ENCODE measurements at regions not wholly inside any gene's neighbourhood (a gene's known extent, or its start where the extent isn't known, plus 50 kb on each side); places are given as distances from the start of the nearest gene placed in this dataset.

DNA sequence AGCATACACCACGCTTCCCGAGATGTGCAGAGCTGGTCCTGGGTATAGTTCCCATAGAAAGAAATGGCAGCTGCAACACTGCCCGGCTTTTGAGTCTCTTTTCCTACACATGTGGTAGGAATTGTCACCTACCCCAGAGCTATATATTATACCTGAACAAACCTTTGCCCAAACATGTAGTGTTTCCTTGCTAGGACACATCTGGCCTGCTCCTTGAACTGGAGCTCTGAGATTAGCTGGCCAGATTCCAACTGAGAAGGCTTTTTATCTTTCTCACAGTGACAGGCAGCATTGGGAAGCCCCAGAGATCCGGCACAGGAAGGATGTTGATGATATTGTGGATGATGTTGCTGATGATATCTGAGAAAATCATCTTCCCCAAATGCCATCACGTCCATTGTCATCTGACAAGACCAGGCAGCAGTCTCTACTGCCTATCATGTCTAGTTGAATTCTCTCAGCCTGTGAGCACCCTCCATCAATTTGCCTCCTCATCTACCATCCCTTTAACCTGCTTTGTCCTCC, 115.0 kb upstream of the SMYD2 start:
- Mint-ChIP-seq H3K4me1 (no peaks in the 10 kb centered on the region), H3K36me3 (no peaks in the 10 kb centered on the region), H3K9me3 (no peaks in the 10 kb centered on the region), H3K4me3 (no peak overlapping the region), H3K27ac (no peak overlapping the region), H3K27me3 (peaks cover 6% of the 10 kb centered on the region)
- DNase-seq, result no peak

DNA sequence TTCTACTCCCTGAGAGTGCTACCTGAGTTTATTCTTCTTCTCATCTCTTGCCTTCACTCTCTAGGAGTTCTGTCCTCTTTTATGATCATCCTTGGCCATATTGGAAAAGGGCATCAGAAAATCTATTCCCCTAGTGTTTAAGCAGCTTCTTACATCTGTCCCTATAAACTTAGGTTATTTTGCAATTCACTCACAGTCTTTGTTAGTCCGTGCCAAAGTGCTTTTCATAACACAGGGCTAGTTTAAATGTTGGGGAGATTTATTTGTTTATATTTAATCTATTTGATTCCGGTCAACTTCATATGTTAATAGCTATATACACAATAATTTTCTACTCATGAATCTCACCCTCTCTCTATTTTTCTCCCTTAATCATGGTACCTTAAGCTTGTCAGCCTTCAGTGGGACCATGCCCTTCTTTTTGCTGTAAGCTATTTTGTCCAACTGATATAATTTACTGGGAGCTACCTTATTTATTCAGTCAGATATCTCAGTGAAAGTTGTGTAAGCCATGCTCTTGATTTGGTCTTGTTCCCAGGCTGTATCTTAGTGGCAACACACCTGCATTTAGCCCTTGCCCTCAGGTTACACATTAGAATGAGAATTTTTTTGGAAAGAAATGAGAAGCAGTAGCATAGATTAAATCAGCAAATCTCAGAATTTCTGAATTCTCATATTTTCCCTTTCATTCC, 106.3 kb upstream of the SMYD2 start:
- Mint-ChIP-seq H3K36me3 (no peaks in the 10 kb centered on the region), H3K4me1 (no peaks in the 10 kb centered on the region), H3K4me3 (no peak overlapping the region), H3K27ac (no peak overlapping the region), H3K27me3 (peaks cover 25% of the 10 kb centered on the region), H3K9me3 (no peaks in the 10 kb centered on the region)
- no peak for DNase-seq

DNA sequence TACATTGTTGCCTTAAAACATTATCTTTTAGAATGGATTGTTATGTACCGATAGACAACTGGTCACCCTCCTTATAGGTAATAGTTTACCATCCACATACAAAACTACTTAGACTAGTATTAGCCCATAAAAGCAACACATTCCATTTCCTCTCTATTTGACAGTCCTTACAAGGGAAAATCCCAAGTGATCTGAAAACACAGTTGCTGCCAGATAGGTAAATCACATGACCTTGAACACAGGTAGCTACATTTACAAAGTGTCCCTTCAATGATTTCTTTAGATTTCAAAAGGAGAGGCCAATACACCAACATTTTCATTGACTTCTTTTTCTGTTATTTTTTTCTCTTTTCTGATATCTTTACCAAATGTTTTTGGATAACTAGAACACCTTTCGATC, 102.9 kb upstream of the SMYD2 start:
- peaks cover 46% of the 10 kb centered on the region for H3K27me3 Mint-ChIP-seq
- no peaks in the 10 kb centered on the region for H3K36me3 Mint-ChIP-seq
- H3K4me3 Mint-ChIP-seq, result no peak overlapping the region
- DNase-seq, result no peak
- H3K9me3 Mint-ChIP-seq, result peaks cover 5% of the 10 kb centered on the region
- no peak overlapping the region for H3K27ac Mint-ChIP-seq
- no peaks in the 10 kb centered on the region for H3K4me1 Mint-ChIP-seq

DNA sequence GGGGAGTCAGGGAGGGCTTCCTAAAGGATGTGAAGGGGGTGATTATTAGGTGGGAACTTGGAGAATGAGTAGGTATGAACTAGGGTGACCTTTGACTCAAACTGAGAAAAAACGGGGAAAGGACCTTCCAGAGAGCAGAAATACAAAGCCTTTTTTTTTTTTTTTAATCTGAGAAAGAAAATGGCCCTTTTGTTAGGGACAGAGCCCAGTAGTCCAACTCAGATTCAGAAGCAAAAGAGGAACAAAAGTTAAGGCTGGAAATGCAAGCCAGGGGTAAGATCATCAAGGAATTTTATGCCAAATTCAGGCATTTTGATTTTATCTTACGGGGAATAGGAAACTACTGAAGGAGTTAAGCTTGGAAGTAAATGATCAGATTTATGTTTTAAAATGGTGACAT, 96.0 kb upstream of the SMYD2 start:
- DNase-seq, result no peak
- H3K4me1 Mint-ChIP-seq, result peaks cover 9% of the 10 kb centered on the region
- no peak overlapping the region for H3K27ac Mint-ChIP-seq
- no peak overlapping the region for H3K4me3 Mint-ChIP-seq
- peaks cover 5% of the 10 kb centered on the region for H3K9me3 Mint-ChIP-seq
- peaks cover 74% of the 10 kb centered on the region for H3K27me3 Mint-ChIP-seq
- no peaks in the 10 kb centered on the region for H3K36me3 Mint-ChIP-seq

DNA sequence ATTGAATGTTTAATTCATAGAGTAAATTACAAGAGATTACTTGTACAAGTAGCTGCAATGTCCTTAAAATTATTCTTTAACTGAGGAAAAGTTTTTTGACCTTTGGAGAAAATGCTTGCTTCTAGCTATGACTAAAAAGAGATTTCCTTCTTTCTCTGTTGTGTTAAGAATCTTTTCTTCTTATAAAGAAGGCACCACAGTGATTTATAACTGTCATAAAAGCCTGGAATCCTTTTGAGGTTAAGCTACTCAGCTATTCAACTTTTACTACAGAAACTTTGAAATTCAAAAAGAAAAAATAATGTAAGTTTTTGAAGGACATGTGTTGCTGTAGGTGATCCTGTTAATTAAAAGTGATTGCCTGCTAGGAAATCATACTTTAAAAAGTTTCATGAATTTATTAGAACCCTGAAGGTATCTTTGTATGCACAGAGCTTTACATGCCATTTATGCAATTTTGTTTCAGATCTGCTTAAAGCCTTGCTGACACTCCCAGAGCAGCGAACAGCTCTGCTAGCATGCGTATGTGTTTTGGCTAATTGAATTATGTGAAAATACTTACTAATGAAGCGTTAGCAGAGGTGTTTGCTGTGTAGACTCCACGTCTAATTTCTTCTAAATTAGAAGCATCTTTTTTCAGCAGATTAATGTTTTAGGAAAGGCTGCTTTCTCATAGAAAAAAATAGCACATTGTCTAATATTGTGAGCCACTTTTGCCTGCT, 94.7 kb upstream of the SMYD2 start:
- Mint-ChIP-seq H3K4me3 (no peak overlapping the region), H3K27me3 (peaks cover 77% of the 10 kb centered on the region), H3K27ac (no peak overlapping the region), H3K36me3 (no peaks in the 10 kb centered on the region), H3K9me3 (peaks cover 5% of the 10 kb centered on the region), H3K4me1 (peaks cover 9% of the 10 kb centered on the region)
- no peak for DNase-seq

DNA sequence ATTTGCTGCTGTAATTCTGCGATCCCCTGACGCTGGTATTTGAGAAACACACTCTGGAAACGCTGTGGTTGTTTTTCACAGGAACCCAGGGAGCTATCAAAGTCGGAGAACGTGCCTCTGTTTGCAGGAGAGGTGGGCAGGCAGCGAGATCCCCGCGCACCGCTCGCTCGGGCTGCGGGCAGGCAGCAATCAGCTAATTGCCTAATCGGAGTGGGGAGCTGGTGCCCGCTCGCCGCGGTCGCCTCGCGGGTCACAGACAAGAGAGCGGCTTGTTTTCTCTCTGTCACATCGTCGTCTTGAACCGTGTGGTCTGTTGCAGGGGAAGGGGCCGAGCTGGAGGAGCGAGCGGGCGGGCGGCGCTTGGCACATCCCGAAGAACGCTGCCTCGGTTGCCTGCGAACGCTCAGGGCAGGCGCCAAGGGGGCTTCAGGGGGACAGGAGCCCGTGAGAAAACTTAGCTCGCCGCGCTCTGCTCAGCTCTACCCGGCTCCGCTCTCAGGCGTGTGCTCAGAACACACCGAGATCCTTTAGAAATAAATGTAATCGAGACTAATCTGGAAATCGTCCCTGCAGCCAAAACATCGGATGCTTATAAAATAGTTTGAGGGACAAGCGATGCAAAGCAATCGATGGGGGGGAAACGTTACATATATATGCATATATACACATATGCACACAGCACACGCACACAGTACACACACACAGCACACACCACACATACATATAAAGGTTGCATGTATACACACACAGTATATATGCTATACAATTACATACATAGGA, 93.6 kb upstream of the SMYD2 start:
- Mint-ChIP-seq H3K27ac (no peak overlapping the region), H3K4me3 (no peak overlapping the region), H3K27me3 (peaks cover 78% of the 10 kb centered on the region), H3K9me3 (peaks cover 3% of the 10 kb centered on the region), H3K4me1 (peaks cover 9% of the 10 kb centered on the region), H3K36me3 (no peaks in the 10 kb centered on the region)
- no peak for DNase-seq

DNA sequence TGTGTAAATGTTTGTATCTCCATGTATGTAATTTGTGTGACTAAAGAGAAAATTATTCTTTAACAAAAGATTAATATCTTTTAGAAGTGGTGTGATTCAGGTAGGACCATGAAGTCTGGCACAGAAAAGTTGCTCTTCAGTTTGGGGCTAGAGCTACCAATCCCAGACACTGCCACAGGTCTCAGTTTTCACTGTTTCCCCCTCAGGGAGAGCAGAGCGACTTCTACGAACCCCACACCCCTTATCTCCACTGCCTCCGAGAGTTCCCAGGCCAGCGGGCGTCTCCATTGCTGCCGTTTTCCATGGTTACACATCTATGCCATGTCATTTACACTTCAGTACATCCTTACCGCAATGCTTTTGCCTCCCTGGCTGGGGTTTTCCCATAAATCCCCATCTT, 93.0 kb upstream of the SMYD2 start:
- H3K27me3 Mint-ChIP-seq, result peaks cover 76% of the 10 kb centered on the region

DNA sequence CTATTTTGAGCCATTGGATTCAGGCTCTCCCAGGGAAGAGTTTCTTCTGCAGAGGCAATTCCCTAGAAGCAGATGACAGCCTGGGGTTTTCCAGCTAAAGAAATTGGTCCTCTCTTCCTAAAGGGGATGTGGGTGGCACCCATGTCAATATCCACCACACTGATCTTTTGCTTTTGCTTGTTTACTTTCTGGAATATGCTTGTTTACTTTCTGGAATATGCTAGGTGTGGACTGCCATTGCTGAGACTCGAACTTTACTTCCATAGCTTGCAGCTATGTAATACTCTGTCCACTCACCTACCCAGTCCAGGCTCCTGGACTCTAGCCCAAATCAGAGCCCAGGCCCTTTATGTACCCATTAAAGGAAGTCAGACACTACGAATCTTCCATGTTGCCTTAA, 92.1 kb upstream of the SMYD2 start:
- no peak overlapping the region for H3K27ac Mint-ChIP-seq
- DNase-seq, result no peak
- no peaks in the 10 kb centered on the region for H3K9me3 Mint-ChIP-seq
- H3K4me3 Mint-ChIP-seq, result no peak overlapping the region
- H3K36me3 Mint-ChIP-seq, result no peaks in the 10 kb centered on the region
- peaks cover 75% of the 10 kb centered on the region for H3K27me3 Mint-ChIP-seq
- peaks cover 9% of the 10 kb centered on the region for H3K4me1 Mint-ChIP-seq

More for the DNA sequence above, 93.0 kb upstream of the SMYD2 start:
- Mint-ChIP-seq H3K4me1 (peaks cover 9% of the 10 kb centered on the region), H3K36me3 (no peaks in the 10 kb centered on the region), H3K27ac (no peak overlapping the region), H3K9me3 (peaks cover under 1% of the 10 kb centered on the region), H3K4me3 (no peak overlapping the region)
- no peak for DNase-seq

DNA sequence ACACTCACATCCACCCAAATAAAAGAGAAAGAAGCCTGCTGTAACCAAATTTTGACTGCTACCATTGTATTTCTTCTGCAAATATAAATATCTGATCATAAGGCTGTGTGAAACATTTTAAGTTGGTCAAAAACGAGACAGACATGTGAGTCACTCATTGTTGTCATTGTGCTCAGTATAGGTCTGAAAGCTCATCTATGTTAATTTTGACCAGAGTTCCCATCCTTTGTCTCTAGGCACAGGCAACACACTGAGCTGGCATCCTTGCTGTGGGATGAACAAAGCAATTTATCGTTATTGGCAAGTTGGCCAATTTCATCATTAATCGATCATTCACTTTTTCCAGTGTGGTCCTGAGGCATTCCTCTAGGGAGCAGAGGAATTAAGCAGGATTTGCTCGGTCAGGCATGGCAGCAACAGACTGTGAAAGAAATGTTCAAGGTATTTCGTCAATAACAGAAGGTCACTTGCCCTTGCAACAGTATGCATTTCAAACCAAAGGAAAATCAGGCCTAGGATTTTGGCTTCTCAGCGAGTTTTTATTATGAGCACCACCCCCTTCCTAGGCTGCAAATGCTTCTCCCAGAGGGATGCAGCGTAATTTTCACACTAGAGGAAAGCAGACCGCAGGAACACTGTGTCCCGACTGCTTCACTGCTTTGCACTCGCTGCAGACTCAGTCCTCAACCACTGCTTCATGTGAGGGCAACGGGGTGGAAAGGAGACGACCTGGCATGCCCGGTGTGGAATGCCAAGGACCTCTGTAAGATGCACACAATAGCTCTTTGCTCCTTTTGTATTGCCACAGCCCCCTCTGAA, 87.9 kb upstream of the SMYD2 start:
- Mint-ChIP-seq H3K9me3 (no peaks in the 10 kb centered on the region), H3K4me3 (no peak overlapping the region), H3K36me3 (no peaks in the 10 kb centered on the region), H3K4me1 (peaks cover 2% of the 10 kb centered on the region), H3K27me3 (peaks cover 57% of the 10 kb centered on the region), H3K27ac (no peak overlapping the region)
- DNase-seq, result no peak

DNA sequence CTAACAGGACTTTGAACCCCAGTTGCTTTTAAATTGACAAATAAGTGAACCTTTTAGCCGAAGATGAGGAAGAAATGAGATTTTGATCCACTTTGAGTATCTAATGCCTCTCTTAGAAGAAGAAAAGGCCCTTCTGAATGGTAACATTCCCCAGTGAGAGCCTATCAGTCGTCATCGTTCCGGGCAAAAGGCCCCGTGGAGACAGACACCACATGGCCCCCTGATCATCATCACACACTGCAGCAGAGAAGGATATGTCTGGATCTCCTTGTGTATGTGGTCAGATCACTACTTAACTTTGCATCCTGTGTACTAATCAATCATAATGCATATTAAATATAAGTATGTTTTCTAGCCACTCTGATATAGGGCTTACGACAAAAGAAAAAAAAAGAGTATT, 87.3 kb upstream of the SMYD2 start:
- no peaks in the 10 kb centered on the region for H3K36me3 Mint-ChIP-seq
- DNase-seq, result no peak
- no peaks in the 10 kb centered on the region for H3K4me1 Mint-ChIP-seq
- no peak overlapping the region for H3K4me3 Mint-ChIP-seq
- H3K9me3 Mint-ChIP-seq, result no peaks in the 10 kb centered on the region
- peaks cover 57% of the 10 kb centered on the region for H3K27me3 Mint-ChIP-seq
- H3K27ac Mint-ChIP-seq, result no peak overlapping the region

DNA sequence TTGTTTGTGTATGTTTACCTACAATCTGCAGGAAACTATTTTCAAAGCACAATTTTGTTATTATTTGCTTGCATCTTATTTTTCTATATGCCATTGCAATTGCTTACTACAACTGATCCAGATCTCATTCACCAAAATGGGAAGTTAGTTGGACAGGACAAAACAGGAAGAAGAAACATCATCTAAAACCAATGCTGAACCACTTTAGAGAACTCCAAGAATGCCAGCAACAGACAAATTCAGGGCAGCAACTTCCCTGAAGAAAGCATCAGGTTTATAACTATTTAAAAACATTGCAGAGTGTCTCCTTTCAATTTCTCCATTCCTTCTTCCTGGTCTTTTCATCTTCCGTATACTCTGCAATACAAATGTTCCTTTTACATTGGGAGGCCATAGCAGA, 82.4 kb upstream of the SMYD2 start:
- Mint-ChIP-seq H3K27ac (no peak overlapping the region), H3K4me3 (no peak overlapping the region), H3K36me3 (no peaks in the 10 kb centered on the region), H3K27me3 (peaks cover 36% of the 10 kb centered on the region), H3K9me3 (no peaks in the 10 kb centered on the region), H3K4me1 (no peaks in the 10 kb centered on the region)
- DNase-seq, result no peak

DNA sequence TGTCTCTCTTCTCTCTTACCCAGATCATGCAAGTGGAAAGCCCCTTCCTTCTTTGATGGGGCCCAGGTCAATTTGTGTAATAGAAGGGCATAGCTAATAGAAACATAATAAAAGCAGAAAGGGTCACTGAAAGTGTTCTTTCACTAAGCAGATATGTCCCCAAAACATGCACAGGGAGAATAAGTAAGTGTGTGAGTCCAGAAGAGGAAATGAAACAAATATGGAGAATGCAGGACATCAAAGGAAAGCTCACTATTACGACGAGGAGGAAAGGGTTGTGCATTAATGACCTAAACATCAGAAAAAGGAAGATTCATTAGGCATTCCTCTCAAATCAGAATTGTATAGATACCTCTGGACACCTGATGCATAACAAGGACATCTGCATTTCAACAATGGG, 81.4 kb upstream of the SMYD2 start:
- Mint-ChIP-seq H3K9me3 (no peaks in the 10 kb centered on the region), H3K27me3 (peaks cover 26% of the 10 kb centered on the region)

DNA sequence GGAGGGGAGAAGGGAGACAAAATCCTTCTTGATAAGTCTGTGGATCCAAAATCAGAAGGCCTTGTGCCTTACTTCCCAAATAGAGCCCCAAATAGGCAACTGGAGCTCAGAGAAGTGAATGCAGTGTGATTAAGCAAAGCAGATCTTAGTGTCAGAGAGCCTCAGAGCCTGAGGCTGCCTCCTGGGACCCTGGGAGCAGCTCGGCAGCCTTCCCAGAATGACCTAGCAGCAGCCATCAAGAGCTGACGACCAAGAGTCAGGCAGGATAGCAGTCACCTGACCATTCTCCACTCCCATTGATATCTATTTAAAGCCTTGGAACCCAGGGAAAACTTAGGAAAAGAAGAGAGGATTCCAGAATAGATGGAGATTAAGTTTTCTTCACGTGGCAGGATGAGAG, 78.0 kb upstream of the SMYD2 start:
- peaks cover 17% of the 10 kb centered on the region for H3K27me3 Mint-ChIP-seq
- no peaks in the 10 kb centered on the region for H3K9me3 Mint-ChIP-seq
- no peaks in the 10 kb centered on the region for H3K4me1 Mint-ChIP-seq
- no peak overlapping the region for H3K27ac Mint-ChIP-seq
- no peak for DNase-seq
- H3K4me3 Mint-ChIP-seq, result no peak overlapping the region
- H3K36me3 Mint-ChIP-seq, result no peaks in the 10 kb centered on the region

More for the DNA sequence above, 81.4 kb upstream of the SMYD2 start:
- no peaks in the 10 kb centered on the region for H3K36me3 Mint-ChIP-seq
- H3K4me3 Mint-ChIP-seq, result no peak overlapping the region
- no peak for DNase-seq
- no peak overlapping the region for H3K27ac Mint-ChIP-seq
- H3K4me1 Mint-ChIP-seq, result no peaks in the 10 kb centered on the region

DNA sequence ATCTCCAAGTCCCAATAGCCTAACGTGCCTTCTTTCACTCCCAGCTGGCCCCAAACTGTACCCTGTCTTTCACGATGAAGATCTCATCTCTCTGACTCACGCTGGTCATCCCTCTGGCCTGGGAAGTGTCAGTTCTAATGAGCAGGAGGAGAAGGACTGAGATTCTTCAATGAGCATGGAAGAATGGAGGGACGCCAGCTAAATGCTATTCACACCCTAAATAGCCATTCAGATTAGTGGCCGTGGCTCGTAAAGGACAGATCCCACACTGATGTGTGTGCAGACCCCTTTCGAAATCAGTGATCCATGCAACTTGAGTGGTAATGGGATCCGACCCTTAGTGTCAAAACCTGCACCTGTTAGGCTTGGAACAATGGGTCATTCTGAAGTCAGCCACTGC, 75.9 kb upstream of the SMYD2 start:
- H3K4me3 Mint-ChIP-seq, result no peak overlapping the region
- H3K4me1 Mint-ChIP-seq, result no peaks in the 10 kb centered on the region
- H3K36me3 Mint-ChIP-seq, result no peaks in the 10 kb centered on the region
- H3K27ac Mint-ChIP-seq, result no peak overlapping the region
- no peak for DNase-seq
- H3K27me3 Mint-ChIP-seq, result no peaks in the 10 kb centered on the region
- no peaks in the 10 kb centered on the region for H3K9me3 Mint-ChIP-seq

DNA sequence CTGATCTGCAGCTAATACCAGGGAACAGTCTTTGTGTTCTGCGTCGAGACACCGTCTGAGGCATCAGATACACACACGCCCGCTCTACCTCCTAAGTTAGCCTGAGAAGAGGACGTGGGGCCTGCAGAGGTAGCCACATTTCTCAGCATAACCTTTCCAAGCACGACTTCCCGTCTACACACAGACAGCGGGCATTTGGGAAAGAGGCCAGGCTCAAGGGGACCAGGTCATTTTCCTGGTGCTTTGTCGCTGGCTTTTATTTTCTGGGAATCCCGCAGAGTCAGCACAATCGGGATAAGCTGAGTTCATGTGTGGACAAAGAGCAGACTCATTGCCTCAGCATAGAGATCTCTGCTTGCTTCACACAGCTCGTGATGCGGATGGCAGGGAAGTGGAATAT, 72.5 kb upstream of the SMYD2 start:
- H3K27ac Mint-ChIP-seq, result no peak overlapping the region
- peaks cover 9% of the 10 kb centered on the region for H3K27me3 Mint-ChIP-seq
- H3K36me3 Mint-ChIP-seq, result no peaks in the 10 kb centered on the region
- H3K4me3 Mint-ChIP-seq, result no peak overlapping the region
- H3K4me1 Mint-ChIP-seq, result no peaks in the 10 kb centered on the region
- no peaks in the 10 kb centered on the region for H3K9me3 Mint-ChIP-seq
- no peak for DNase-seq
